ENCODE measurements at regions not wholly inside any gene's neighbourhood (a gene's known extent, or its start where the extent isn't known, plus 50 kb on each side); places are given as distances from the start of the nearest gene placed in this dataset.

DNA sequence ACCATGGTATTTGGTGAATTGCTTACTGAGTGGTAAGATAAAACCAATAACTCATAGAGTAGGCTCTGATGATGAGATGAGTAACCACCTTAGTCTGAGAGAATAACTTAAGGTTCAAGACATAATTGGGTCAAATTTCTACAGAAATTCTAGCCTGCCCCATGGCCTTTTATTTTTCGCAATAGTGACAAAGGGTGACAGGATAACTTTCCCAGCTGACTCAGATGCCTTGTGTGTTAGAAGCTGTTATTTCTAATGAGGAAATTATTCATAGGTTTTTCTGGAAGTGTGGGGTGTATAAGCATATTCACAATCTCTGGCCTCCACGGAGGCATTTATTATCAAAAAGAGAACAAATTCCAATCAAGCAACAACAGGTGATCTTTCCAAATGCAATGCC, 159.0 kb downstream of the NUP35 start:
- in situ Hi-C loops (cut with HindIII; ENCODE audit: low sequenced_read_pairs): no loop called here

DNA sequence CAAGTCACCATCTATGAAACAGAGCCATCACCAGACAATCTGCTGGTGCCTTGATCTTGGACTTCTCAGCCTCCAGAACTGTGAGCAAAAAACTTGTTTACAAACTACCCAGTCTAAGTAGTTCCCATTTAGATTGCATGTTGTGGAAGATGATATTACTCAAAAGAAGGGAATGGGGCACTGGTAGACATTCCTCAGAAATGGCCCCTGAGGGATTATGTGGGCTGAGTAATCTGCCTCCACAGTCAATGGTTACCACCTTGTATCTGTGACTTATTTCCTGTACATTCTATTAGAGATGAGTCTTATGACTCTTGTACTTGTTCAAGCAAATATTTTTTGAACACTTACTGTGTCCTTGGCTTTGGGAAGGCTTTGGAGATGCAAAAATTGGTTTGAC, 160.4 kb downstream of the NUP35 start:
- in situ Hi-C loops (cut with HindIII; ENCODE audit: low sequenced_read_pairs): no loop called here

DNA sequence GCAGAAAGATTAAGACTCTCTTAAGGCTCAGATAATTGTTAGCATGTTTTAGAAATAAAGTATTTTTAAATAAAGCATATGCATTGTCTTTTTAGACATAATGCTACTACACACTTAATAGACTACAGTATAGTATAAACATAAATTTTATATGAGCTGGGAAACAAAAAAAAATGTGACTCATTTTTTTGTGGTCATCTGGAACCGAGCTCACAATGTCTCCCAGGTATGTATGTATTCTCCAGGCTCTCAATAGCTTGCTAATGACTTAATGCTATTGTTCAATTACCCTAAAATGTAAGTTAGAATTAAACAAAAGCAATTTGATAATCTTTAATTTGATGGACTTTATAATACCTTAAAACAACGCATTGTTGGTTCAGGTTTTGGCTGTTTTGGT, 167.2 kb downstream of the NUP35 start:
- in situ Hi-C loops (cut with HindIII; ENCODE audit: low sequenced_read_pairs): no loop called here

DNA sequence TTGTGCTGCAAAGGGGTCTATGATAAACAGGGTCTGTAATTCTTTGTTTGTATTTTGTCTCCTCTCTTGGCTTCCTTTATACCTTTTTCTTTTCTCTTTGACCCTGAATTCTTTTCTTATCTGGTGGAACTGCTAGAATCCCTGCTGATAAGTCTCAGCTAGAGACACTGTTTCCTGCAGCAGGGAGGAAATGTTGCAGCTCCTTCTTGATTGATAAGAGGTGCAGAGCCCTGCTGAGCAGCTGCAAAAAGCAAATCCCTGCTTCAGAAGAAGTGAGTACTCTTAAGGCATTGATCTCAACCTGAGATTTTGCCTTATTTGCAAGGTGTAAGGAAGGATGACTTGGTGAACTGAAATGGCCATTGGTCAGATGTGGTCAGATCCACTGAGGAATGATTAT, 167.8 kb downstream of the NUP35 start:
- in situ Hi-C loops (cut with HindIII; ENCODE audit: low sequenced_read_pairs): no loop called here

DNA sequence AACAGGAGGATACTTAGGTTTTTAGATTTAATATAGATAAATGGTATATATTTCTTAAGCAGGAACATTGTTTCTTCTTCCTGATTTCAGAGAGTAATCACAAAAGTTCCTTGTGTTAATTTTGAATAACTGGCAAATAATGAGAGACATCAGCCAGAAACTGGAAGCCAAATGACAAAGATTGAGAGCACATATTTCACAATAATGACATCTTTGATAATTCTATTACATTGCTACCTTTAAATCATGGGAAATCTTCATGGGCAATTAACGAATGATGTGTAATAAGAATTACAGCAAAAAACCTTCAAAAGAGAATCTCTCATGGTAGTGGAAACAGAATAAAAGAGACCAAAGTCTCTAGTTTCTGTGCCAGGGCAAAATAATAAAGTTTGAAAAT, 215.1 kb downstream of the NUP35 start:
- in situ Hi-C loops (cut with HindIII; ENCODE audit: low sequenced_read_pairs): no loop called here

DNA sequence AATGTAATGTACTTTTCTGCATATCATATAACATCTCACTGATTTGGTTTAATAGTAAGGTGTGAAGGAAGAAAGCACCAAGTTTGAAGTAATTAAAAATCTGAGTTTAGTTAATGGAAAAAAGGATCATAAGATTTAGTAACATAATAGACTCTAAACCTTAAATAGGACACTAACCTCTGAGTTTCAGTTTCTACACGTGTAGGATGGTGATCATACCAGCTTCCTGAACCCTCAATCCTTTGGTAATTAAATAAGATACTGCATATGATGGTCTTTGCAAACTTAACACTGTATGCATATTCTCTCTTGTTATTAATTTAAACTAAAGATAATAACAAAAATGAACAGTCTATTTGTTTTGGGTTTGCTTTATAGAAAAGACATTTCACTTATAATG, 216.8 kb downstream of the NUP35 start:
- in situ Hi-C loops (cut with HindIII; ENCODE audit: low sequenced_read_pairs): no loop called here

DNA sequence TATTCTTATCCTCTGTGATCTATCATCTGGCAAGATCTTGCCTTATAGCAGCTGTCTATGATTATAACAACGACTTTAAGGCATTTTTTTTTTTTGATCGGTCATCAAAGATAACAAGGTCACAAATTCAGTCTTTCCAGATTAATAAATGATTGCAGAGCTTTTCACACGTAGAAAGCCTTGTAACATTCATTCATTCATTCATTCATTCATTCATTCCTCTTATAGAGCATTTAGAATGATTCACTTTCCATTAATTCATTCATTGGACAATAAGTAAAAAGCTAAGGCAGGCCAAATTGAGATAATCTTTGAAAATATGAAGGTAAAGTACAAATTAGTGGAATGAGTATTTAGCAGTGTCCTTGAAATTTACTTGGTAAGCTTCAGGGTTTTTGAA, 223.7 kb downstream of the NUP35 start:
- in situ Hi-C loops (cut with HindIII; ENCODE audit: low sequenced_read_pairs): no loop called here

DNA sequence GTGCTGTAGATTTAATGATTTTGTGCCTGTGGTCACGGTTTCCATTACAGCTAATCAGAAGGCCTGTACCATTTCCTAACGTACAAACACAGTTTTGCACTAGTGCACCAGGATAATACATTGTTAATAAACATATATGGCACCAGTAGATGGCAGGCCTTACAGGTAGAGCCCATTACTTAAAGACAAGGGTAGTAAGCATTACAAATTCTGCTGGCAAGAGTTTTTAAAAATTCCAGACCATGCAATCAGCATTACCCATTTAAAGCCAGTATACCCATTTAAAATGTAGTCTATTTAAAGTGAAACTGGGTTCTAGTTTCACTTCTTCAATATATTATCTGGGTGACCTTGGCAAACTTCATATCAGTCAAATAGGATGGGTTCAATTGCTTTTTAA, 224.2 kb downstream of the NUP35 start:
- in situ Hi-C loops (cut with HindIII; ENCODE audit: low sequenced_read_pairs): no loop called here

DNA sequence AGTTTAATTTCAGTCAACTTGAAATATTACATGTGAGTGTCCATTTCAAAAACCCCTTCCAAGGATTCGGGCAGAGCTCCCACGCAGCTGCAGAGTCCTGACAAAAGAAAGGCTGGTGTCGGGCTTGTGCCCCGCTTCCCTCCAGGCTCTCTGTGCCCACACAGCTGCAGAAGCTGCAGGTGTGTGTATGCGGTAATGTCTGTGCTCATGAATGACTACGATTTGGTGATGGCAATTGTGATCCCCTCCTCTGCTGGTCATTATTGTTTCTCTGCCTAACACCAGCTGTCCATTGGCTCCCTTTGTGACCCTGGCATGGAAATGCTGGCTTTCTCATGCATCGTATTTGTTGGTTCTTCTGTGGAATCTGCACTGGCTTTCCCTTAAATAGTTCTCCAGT, 224.8 kb downstream of the NUP35 start:
- in situ Hi-C loops (cut with HindIII; ENCODE audit: low sequenced_read_pairs): no loop called here

DNA sequence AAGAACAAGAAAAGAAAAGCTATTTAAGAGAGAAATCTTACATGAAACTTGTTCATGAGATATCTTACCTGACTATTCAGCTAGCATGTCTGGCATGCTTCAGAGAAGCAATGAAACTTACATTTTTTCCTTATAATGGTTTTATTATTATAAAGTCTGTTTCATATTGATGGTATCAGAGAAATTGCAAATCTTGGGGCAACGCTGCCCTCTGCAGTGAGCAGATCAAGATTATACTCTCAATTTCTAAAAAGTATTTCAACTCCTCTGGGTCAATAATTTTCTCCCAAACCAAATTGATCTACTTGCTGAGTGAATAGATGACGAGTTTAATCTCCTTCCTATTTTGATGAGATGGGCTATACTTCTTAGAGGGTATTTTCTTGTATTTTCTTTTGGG, 235.6 kb downstream of the NUP35 start:
- in situ Hi-C loops (cut with HindIII; ENCODE audit: low sequenced_read_pairs): no loop called here

DNA sequence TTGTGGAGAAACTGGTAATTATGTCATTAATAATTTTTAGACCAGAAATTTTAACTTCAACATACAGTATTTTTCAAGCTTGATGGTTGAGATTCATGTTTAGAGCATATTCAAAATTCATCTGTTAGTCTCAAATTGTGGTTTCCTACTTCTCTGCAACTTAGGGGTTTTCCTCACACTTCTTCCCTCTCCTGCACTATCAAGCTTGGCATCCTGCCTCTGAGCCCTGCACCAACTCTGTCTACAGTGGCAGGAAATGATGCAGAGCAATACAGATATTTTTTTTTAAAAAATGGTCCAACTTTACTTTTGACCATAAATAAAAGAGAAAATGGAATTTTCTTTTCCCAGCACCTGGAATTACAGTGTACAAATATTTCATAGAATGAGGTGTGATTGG, 247.3 kb downstream of the NUP35 start:
- in situ Hi-C loops (cut with HindIII; ENCODE audit: low sequenced_read_pairs): no loop called here

DNA sequence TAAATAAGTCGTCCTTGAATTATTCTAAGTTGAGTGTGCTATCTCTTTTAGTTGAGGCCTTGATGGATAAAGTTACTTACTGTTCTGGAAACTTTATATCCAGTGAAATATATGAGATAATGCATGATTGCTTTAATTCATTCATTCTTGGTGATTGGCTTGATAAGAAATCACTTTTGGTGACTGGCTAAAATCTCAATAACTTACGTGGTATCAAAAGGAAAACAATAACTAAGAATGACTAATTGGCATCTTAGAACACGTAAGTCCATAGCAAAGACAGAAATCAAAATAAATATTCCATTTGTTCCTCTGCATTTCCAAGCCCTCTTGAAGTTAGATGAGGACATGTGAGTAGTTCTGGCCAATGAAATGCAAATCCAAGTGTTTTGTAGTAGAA, 251.6 kb downstream of the NUP35 start:
- in situ Hi-C loops (cut with HindIII; ENCODE audit: low sequenced_read_pairs): no loop called here

DNA sequence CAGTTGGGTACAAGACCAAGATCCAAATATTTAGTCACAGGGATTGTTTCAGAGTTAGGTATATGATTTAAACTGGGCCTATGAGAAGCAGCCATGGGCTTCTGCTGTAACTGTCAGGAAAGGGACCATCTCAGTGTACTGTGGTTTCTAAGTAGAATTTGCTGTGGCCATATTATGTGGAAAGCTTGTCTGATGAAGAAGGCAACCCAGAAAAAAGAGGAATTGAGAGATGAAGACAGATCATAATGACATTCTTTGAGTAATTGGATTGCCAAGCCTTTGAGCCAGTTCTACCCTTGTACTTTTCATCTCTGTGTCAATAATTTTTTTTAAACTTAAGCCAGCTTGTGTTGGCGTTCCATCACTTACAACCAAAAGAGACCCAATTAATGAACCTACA, 259.6 kb downstream of the NUP35 start:
- in situ Hi-C loops (cut with HindIII; ENCODE audit: low sequenced_read_pairs): no loop called here

DNA sequence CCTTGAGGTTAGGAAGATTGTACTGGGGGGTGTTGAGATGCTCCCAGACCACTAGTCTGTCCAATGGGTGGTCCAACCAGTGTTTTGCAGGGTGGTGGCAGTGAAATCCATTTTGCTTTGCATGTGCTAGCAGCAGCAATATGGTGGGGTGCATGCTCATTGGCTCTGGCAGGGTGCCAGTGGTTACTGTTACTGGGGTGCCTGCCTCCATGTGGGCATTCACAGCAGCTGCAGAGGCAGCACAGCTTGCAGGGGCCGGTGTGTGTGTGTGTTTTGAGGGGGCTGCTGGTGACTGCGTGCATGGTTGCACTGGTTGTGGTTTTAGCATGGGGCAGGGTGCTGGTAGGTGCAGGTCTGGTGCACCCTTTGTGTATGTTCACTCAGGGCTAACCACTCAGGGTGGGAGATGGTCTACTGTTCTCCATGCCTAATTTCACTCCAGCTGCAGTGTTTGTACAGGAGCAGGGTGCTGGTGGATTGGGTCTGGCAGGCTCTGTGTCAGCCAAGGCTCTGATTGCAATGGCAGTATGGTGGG, 265.4 kb downstream of the NUP35 start:
- in situ Hi-C loops (cut with HindIII; ENCODE audit: low sequenced_read_pairs): no loop called here

DNA sequence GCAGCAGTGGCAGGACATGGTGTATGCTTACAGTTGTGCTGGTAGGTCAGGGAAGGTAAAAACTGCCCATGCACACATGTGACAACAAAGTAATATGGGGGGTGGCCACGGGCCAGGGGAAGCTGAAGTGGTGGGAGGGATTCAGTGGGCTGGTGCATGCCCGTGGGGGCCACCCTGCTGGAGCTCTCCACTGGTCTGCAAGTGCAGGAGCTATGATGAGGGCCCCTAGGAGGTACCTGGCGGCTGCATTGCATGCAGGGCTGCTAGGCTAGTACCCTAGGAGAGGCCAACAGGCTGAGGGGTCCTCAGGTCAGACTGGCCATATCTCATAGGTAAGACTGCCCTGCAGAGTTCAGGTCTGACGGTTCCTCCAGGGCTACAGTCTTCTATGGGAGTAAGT, 265.9 kb downstream of the NUP35 start:
- in situ Hi-C loops (cut with HindIII; ENCODE audit: low sequenced_read_pairs): no loop called here

DNA sequence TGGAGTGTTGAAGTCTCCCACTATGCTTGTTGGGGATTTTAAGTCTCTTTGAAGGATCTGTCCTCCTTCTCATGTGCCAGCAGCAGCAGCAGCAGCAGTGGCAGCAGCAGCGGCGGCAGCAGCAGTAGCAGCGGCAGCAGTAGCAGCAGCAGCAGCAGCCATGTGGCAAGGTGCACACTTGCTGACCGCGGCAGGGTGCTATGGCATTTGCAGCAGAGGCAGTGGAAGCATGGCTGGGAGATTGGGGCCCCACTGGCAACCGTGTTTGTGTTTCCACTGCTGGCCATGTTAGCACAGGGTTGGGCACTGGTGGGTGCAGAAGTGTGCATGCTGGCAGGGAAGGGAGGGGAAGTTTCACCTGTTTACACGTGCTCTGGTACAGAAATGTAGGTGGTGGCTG, 280.1 kb downstream of the NUP35 start:
- in situ Hi-C loops (cut with HindIII; ENCODE audit: low sequenced_read_pairs): no loop called here

DNA sequence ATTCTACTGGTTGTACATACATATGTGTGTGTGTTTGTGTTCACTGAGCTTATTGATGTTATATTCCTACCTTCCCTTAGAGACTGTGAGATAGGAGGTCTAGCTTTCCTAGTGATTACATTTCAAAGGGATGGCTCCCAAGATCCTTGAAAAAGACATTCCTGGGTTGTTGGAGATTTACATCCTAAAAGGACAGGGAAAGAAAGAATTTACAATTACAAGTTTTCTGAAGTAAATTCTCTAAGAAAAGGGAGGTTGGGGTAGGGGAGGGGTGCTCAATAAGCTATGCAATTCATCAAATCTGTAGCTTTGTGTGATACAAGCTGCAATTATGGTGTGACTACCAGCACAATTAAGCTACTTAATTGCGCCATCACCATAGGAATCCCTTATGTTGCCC, 284.3 kb downstream of the NUP35 start:
- in situ Hi-C loops (cut with HindIII; ENCODE audit: low sequenced_read_pairs): no loop called here

DNA sequence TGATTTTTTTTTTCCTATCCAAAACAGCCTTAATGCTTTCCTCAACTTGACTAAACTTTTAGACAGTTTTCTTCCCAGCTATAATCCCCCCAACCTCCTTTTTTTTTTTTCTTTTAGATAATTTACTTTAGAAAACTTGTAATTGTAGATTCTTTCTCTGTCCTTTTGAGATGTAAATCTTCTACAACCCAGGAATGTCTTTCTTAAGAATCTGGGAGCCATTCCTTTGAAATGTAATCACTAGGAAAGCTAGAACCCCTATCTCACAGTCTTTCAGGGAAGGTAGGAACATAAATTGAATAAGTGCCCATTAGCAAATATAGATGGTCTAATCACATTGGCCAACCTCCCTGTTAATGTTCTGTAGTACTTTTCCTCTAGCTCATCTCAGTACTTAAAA, 285.4 kb downstream of the NUP35 start:
- in situ Hi-C loops (cut with HindIII; ENCODE audit: low sequenced_read_pairs): no loop called here

DNA sequence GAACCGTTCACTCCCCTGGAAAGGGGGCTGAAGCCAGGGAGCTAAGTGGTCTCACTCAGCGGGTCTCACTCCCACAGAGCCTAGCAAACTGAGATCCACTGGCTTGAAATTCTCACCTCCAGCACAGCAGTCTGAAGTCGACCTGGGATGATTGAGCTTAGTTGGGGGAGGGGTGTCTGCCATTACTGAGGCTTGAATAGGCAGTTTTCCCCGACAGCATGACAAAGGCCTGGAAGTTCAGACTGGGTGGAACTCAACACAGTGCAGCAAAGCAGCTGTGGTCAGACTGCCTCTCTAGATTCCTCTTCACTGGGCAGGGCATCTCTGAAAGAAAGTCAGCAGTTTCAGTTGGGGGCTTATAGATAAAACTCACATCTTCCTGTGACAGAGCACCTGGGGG, 292.5 kb downstream of the NUP35 start:
- in situ Hi-C loops (cut with HindIII; ENCODE audit: low sequenced_read_pairs): no loop called here

DNA sequence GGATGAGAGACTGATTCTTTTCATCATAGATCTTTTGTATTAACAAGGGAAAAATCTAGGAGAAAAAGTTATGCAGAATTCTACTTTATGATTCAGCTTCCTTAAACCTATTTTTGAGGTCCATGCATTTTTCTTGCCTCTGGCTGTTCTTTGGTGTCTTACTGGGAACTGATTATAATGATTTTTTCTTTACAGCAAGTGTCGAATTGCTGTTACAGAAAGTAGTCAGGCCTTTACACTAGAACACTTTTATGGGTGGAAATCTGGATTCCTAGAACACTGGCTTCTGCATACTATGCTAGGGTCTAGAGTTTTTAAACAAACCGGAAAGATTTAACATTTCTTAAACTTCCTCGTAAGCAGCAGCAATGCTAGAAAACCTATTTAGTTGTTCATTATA, 302.6 kb downstream of the NUP35 start:
- in situ Hi-C loops (cut with HindIII; ENCODE audit: low sequenced_read_pairs): no loop called here

DNA sequence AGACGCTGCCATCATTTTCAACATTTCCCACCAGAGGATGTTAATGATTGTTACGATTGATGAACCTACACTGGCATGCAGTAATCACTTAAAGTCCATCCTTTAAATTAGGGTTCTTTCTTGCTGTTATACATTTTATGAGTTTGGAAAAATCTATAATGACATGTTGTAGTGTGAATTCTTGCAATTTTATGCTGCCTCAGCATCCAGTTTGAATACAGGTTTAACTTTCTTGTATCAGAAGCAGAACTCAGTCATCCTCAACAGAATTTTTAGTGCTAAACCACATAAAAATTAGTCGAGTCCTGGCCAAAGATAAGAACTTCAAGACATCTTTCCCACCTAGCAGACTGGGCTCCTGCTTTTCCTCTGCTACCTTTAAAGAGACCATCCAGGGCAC, 303.3 kb downstream of the NUP35 start:
- in situ Hi-C loops (cut with HindIII; ENCODE audit: low sequenced_read_pairs): no loop called here

DNA sequence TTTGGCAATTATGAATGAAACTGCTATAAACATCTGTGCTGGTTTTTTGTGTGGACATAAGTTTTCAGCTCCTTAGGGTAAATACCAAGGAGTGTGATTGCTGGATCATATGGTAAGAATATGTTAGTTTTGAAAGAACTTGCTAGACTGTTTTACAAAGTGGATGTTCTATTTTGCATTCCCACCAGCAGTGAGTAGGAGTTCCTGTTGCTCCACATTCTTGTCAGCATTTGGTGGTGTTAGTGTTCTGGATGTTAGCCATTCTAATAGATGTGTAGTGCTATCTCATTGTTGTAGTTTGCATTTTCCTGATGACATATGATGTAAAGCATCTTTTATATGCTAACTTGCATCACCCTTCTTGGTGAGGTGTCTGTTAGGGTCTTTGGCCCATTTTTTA, 304.6 kb downstream of the NUP35 start:
- in situ Hi-C loops (cut with HindIII; ENCODE audit: low sequenced_read_pairs): no loop called here

DNA sequence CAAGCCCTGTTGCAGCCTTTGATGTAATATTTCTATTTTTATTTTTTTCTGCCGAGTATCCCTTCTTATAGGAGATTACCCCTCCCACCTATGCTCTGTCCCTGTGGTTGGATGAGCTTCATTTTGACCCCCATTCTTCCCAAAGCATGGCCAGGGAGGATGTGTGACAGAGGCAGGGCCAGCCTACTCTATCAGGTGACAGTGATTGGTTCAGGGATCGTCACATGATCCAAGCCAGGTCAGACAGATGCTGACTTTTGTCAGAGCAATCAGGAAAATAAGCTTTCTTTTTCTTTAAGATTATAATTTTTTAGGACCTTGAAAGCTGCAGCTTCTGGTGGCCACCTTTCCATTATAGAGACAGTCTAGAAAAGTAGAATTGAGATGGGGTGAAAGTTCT, 314.3 kb downstream of the NUP35 start:
- in situ Hi-C loops (cut with HindIII; ENCODE audit: low sequenced_read_pairs): no loop called here

DNA sequence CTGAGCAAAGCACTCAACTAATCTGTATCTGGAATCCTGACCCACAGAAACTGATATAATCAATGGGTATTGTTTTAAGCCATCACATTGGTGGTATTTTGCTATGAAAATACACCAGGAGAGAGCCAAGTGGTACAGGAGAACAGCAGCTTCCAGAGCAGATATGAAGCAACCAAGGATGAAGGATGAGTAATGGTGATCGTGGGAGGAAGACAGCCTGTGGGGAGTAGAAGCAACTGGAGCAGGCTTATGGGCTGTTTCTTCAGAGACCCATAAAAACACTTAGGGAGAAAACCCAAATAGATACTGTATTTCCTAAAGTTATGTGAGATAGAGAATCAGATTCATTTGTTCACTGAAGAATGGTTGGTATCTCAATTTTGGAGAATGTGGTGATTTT, 330.8 kb downstream of the NUP35 start:
- in situ Hi-C loops (cut with HindIII; ENCODE audit: low sequenced_read_pairs): no loop called here

Measured in DLD1 (cell line).